Lower lobe of right lung (tissue), 2 donors: ENCODE measurements at regions not wholly inside any gene's neighbourhood (a gene's known extent, or its start where the extent isn't known, plus 50 kb on each side); places are given as distances from the start of the nearest gene placed in this dataset.
"Not testable (repeated sequence)": the region's sequence is repeated elsewhere in the genome, so short reads cannot be mapped to it uniquely, and the experiment has no call there.

Experiments used
- ATAC-seq, 2 donors: fragments of 200-7000 bp; cut with Tn5 transposase; one replicate each; pipeline ENCODE4 v1.9.1; 2020 to 2022; ENCODE audit warnings: mild to moderate bottlenecking in 2 of 2, moderate library complexity in 2 of 2
- DNase-seq: peaks from one replicate; pipeline ENCODE4 v3.0.0-alpha.2; 2020
- H3K27ac ChIP-seq: fragments of 200-600 bp; one replicate; pipeline ENCODE4 v1.8.0; 2022
- H3K27me3 ChIP-seq: fragments of 200-600 bp; one replicate; pipeline ENCODE4 v1.8.0; 2022; ENCODE audit warnings: low read depth
- H3K36me3 ChIP-seq: fragments of 200-600 bp; one replicate; pipeline ENCODE4 v1.8.0; 2022; ENCODE audit warnings: mild to moderate bottlenecking
- H3K4me1 ChIP-seq: fragments of 200-600 bp; one replicate; pipeline ENCODE4 v1.8.0; 2022
- H3K4me3 ChIP-seq: fragments of 200-600 bp; one replicate; pipeline ENCODE4 v1.8.0; 2022; ENCODE audit warnings: mild to moderate bottlenecking
- H3K9me3 ChIP-seq: fragments of 200-600 bp; one replicate; pipeline ENCODE4 v1.8.0; 2022
- CTCF ChIP-seq: fragments of 200-600 bp; IDR thresholded peaks from one replicate; pipeline ENCODE4 v1.8.0; 2022; ENCODE audit warnings: antibody characterized with exemption, mild to moderate bottlenecking
- intact Hi-C: fragments of 100-400 bp; cut with DNase I; formaldehyde crosslinking; loops from one replicate; pipeline ENCODE4 v1.11.0; 2022
- donor health status: DM: no; HTN: yes; CAD: no; lungs with severe emphysema.

- ATAC-seq, H3K9me3 ChIP-seq, H3K4me3 ChIP-seq, intact Hi-C loops, H3K4me1 ChIP-seq, H3K36me3 ChIP-seq, DNase-seq, H3K27ac ChIP-seq, H3K27me3 ChIP-seq: not testable (repeated sequence)
Measured at GRCh38 chr1:220475608-220476007, 52.3 kb upstream of the MARK1 start.

DNA sequence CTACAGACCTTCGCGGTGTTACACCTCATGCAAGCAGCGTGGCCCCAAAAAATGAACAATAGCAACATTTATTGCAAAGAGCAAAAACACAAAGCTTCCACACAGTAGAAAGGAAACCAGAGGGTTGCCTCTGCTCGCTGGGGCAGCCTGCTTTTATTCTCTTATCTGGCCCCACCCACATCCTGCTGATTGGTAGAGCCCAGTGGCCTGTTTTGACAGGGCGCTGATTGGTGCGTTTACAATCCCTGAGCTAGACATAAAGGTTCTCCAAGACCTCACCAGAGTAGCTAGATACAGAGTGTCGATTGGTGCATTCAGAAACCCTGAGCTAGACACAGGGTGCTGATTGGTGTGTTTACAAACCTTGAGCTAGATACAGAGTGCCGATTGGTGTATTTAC lies 52.8 kb upstream of the MARK1 start:
- H3K27me3 ChIP-seq, H3K4me3 ChIP-seq, ATAC-seq, H3K27ac ChIP-seq, intact Hi-C loops, H3K4me1 ChIP-seq, H3K9me3 ChIP-seq, DNase-seq, H3K36me3 ChIP-seq: not testable (repeated sequence)

DNA sequence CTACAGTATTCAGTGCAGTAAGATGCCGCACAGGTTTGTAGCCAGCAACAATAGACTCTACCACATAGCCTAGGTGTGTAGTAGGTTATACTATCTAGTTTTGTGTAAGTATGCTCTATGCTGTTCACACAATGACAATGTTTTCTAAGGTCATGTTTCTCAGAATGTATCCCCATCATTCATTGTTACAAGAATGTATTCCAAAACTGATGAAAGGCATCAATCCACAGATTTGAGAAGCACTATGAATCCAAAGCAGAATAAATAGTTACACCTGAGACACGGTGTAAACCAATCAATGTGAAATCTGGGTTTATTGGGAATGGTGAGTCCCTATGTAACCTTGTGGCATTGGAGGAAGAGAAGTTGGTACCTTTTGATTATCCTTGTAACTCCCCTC lies 54.5 kb upstream of the MARK1 start:
- intact Hi-C loops = no loop called here
- no peak overlapping the region for H3K27ac ChIP-seq
- H3K4me3 ChIP-seq = no peak overlapping the region
- no peak for ATAC-seq
- DNase-seq = no peak
- H3K4me1 ChIP-seq = no peaks in the 10 kb centered on the region
- H3K36me3 ChIP-seq = no peaks in the 10 kb centered on the region
- no peak for TF ChIP-seq CTCF
- H3K9me3 ChIP-seq = no peaks in the 10 kb centered on the region
- no peaks in the 10 kb centered on the region for H3K27me3 ChIP-seq

DNA sequence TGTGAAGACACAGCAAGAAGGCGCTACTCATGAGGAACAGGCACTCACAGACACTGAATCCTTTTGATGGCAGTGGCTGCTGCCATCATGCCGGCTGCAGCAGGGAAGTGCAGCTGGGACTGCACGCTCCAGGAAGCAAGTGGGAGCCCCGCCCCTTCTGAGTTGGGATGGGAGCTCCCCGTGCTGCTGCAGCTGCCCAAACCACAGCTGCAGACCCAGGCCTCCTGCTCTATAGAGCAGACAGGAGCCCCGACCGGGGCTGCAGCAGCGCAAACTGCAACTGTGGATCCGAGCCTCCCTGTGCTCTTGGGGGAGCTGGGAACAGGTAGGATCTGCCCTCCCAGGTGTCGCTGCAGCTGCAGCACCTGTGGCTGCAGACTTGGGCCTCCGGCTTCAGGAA lies 65.2 kb upstream of the MARK1 start:
- Histone ChIP-seq H3K27me3 (no peaks in the 10 kb centered on the region), H3K36me3 (no peaks in the 10 kb centered on the region), H3K9me3 (no peaks in the 10 kb centered on the region), H3K4me3 (no peak overlapping the region), H3K27ac (no peak overlapping the region), H3K4me1 (no peaks in the 10 kb centered on the region)
- no peak for TF ChIP-seq CTCF
- ATAC-seq = no peak
- intact Hi-C loops = no loop called here
- no peak for DNase-seq

GRCh38 chr1:220458936-220459335 lies 69.0 kb upstream of the MARK1 start:
- Histone ChIP-seq H3K4me1 (no peaks in the 10 kb centered on the region), H3K9me3 (no peaks in the 10 kb centered on the region), H3K4me3 (no peak overlapping the region), H3K27me3 (peaks cover 2% of the 10 kb centered on the region), H3K27ac (no peak overlapping the region), H3K36me3 (no peaks in the 10 kb centered on the region)
- intact Hi-C loops = no loop called here
- DNase-seq (no peak), ATAC-seq (no peak)
- no peak for TF ChIP-seq CTCF

GRCh38 chr1:220457957-220458609 lies 69.9 kb upstream of the MARK1 start:
- H3K27me3 ChIP-seq = peaks cover 5% of the 10 kb centered on the region
- H3K9me3 ChIP-seq = no peaks in the 10 kb centered on the region
- intact Hi-C loops = no loop called here
- no peak overlapping the region for H3K4me3 ChIP-seq
- H3K4me1 ChIP-seq = no peaks in the 10 kb centered on the region
- H3K36me3 ChIP-seq = no peaks in the 10 kb centered on the region
- TF ChIP-seq CTCF = no peak
- ATAC-seq = no peak
- DNase-seq = no peak
- H3K27ac ChIP-seq = no peak overlapping the region

GRCh38 chr1:220455559-220455958 lies 72.4 kb upstream of the MARK1 start:
- H3K4me1 ChIP-seq = no peaks in the 10 kb centered on the region
- H3K27ac ChIP-seq = no peak overlapping the region
- peaks cover 5% of the 10 kb centered on the region for H3K27me3 ChIP-seq
- no peak overlapping the region for H3K4me3 ChIP-seq
- H3K9me3 ChIP-seq = no peaks in the 10 kb centered on the region
- no peak for TF ChIP-seq CTCF
- intact Hi-C loops = no loop called here
- DNase-seq (no peak), ATAC-seq (no peak)
- H3K36me3 ChIP-seq = no peaks in the 10 kb centered on the region
